ENCODE measurements at regions not wholly inside any gene's neighbourhood (a gene's known extent, or its start where the extent isn't known, plus 50 kb on each side); places are given as distances from the start of the nearest gene placed in this dataset.
A peak's percentile ranks its signal among the peaks of the same experiment; 100 is the strongest.

DNA sequence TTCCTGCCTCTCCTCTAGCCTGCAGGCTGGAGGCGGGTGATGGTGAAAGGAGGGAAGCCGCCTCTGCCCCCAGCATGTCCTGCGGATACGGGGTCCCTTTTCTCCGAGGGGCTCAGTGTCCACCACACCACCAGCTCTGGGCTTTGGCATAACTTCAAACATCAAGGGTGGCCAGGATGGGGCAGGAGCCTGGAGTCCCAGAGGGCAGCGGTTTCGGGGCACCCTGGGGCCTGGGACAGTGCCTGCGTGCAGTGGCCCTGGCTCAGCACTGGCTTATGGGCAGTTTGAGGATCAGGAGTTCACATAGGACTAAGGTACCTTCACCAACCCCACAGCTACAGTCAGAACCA is 85.5 kb upstream of the GPC1 start:
- H3K9me3 Mint-ChIP-seq: peaks cover 10% of the 10 kb centered on the region
- no peak for DNase-seq (ENCODE audit: low spot score)
- Histone ChIP-seq H3K4me3 (no peak overlapping the region), H3K4me1 (no peaks in the 10 kb centered on the region), H3K9me3 (ENCODE audit: low read depth) (no peaks in the 10 kb centered on the region), H3K79me2 (ENCODE audit: low read depth) (no peaks in the 10 kb centered on the region), H3K27me3 (no peaks in the 10 kb centered on the region), H3K27ac (no peak overlapping the region), H3K9ac (no peak overlapping the region), H2AFZ (replicated peaks) (no peak overlapping the region), H3K4me2 (no peak overlapping the region), H4K20me1 (ENCODE audit: low read depth) (no peaks in the 10 kb centered on the region), H3K36me3 (no peaks in the 10 kb centered on the region), H3F3A (ENCODE audit: low read depth) (no peaks in the 10 kb centered on the region)
- peaks cover 10% of the 10 kb centered on the region for H3K27me3 Mint-ChIP-seq (ENCODE audit: insufficient read depth, low read depth)
- H3K36me3 Mint-ChIP-seq: peaks cover 1% of the 10 kb centered on the region
- no peaks in the 10 kb centered on the region for H3K4me1 Mint-ChIP-seq
- no peak for TF ChIP-seq EZH2phosphoT487 (IDR thresholded peaks at IDR 0.05)
- TF ChIP-seq EZH2 (IDR thresholded peaks at IDR 0.05): no peak
- no peak for TF ChIP-seq CTCF (IDR thresholded peaks at IDR 0.05)
- H3K4me3 Mint-ChIP-seq: no peak overlapping the region
- peak overlapping the region; percentile 46 for H3K27ac Mint-ChIP-seq

- Histone ChIP-seq H3K27me3 (no peaks in the 10 kb centered on the region), H3K9ac (no peak overlapping the region), H3K27ac (no peak overlapping the region), H3K4me2 (no peak overlapping the region), H2AFZ (replicated peaks) (no peak overlapping the region), H3K4me1 (no peaks in the 10 kb centered on the region), H3F3A (ENCODE audit: low read depth) (no peaks in the 10 kb centered on the region), H3K36me3 (no peaks in the 10 kb centered on the region), H3K4me3 (no peak overlapping the region), H3K9me3 (ENCODE audit: low read depth) (no peaks in the 10 kb centered on the region), H3K79me2 (ENCODE audit: low read depth) (no peaks in the 10 kb centered on the region), H4K20me1 (ENCODE audit: low read depth) (no peaks in the 10 kb centered on the region)
- Mint-ChIP-seq H3K27ac (no peak overlapping the region), H3K4me1 (no peaks in the 10 kb centered on the region), H3K36me3 (peaks cover 1% of the 10 kb centered on the region), H3K4me3 (no peak overlapping the region), H3K27me3 (ENCODE audit: insufficient read depth, low read depth) (peaks cover 10% of the 10 kb centered on the region), H3K9me3 (peaks cover 2% of the 10 kb centered on the region)
- DNase-seq (ENCODE audit: low spot score): no peak
- TF ChIP-seq EZH2 (IDR thresholded peaks at IDR 0.05) (no peak), EZH2phosphoT487 (IDR thresholded peaks at IDR 0.05) (no peak), CTCF (IDR thresholded peaks at IDR 0.05) (no peak)
Observed at GRCh38 chr2:240350696-240351087, 84.8 kb upstream of the GPC1 start.

DNA sequence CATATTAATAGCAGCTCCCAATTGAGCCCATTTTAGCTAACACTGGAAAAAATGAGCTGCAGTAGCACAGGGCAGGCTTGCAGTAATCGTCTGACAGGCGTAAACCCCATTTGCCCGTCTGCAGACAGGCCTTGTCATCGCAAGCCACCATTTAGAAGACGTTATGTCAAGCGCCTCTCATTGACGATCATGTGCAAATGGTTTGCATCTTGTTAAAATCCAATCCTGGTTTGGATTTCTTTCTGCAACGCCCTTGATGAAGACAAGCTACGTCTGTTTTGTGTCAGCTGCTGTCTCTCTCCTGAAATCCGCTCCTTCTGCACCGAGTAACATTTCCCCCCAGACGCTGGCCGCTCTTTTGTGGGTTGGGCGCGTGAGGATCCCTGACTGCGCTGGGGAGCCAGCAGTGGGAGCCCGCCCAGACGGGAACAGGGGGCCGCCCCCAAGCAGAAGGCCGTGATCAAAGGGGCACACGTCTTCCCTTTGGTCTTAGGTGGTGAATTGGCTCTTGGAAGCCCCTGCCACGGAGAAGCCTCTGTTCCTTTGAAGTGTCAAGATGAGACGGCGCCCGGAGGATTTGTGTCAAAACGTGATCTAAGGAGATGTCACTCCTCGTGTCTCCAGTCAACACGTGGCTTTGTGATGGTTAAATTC is 84.2 kb upstream of the GPC1 start:
- DNase-seq (ENCODE audit: low spot score): no peak
- H3K27me3 Mint-ChIP-seq (ENCODE audit: insufficient read depth, low read depth): peaks cover 10% of the 10 kb centered on the region
- H3K4me3 ChIP-seq: no peak overlapping the region

More for the DNA sequence above, 84.2 kb upstream of the GPC1 start:
- Histone ChIP-seq H3K9ac (no peak overlapping the region), H3K27ac (no peak overlapping the region), H3K4me2 (no peak overlapping the region), H3K36me3 (no peaks in the 10 kb centered on the region), H3F3A (ENCODE audit: low read depth) (no peaks in the 10 kb centered on the region), H2AFZ (replicated peaks) (no peak overlapping the region), H3K9me3 (ENCODE audit: low read depth) (no peaks in the 10 kb centered on the region), H3K79me2 (ENCODE audit: low read depth) (no peaks in the 10 kb centered on the region), H3K4me1 (no peaks in the 10 kb centered on the region), H3K27me3 (no peaks in the 10 kb centered on the region), H4K20me1 (ENCODE audit: low read depth) (no peaks in the 10 kb centered on the region)
- Mint-ChIP-seq H3K27ac (no peak overlapping the region), H3K36me3 (peaks cover 1% of the 10 kb centered on the region), H3K9me3 (peaks cover 2% of the 10 kb centered on the region), H3K4me1 (no peaks in the 10 kb centered on the region), H3K4me3 (no peak overlapping the region)
- TF ChIP-seq EZH2 (IDR thresholded peaks at IDR 0.05) (no peak), EZH2phosphoT487 (IDR thresholded peaks at IDR 0.05) (no peak), CTCF (IDR thresholded peaks at IDR 0.05) (no peak)
